H9 (cell line): ENCODE measurements at regions not wholly inside any gene's neighbourhood (a gene's known extent, or its start where the extent isn't known, plus 50 kb on each side); places are given as distances from the start of the nearest gene placed in this dataset.

Experiments used
- DNase-seq: peaks from one replicate; pipeline ENCODE4 v3.0.0-alpha.2; 2017
- H2AFZ ChIP-seq: one replicate; pipeline ENCODE4 v1.6.1; 2013; ENCODE audit warnings: mild to moderate bottlenecking, low read length, control low read depth, moderate library complexity
- H2AK5ac ChIP-seq: 2 replicates; pipeline ENCODE4 v1.6.1; 2013; ENCODE audit warnings: low read length, control low read depth, mixed read lengths; ENCODE audit not compliant: insufficient read length
- H2BK120ac ChIP-seq: one replicate; pipeline ENCODE4 v1.6.1; 2013; ENCODE audit warnings: low read depth, mild to moderate bottlenecking, low read length, control low read depth, inconsistent platforms; ENCODE audit not compliant: poor library complexity, severe bottlenecking
- H2BK12ac ChIP-seq: 2 replicates; pipeline ENCODE4 v1.6.1; 2013; ENCODE audit warnings: low read length, control low read depth, mixed read lengths, low read depth; ENCODE audit not compliant: insufficient read length
- H2BK15ac ChIP-seq: 2 replicates; pipeline ENCODE4 v1.6.1; 2013; ENCODE audit warnings: low read depth, low read length, control low read depth
- H2BK20ac ChIP-seq: one replicate; pipeline ENCODE4 v1.6.1; 2013; ENCODE audit warnings: low read depth, mild to moderate bottlenecking, low read length, control low read depth, inconsistent platforms; ENCODE audit not compliant: poor library complexity, severe bottlenecking
- H2BK5ac ChIP-seq: 2 replicates; pipeline ENCODE4 v1.6.1; 2013; ENCODE audit warnings: low read length, control low read depth, mixed read lengths; ENCODE audit not compliant: insufficient read length
- H3K14ac ChIP-seq: 2 replicates; pipeline ENCODE4 v1.6.1; 2013; ENCODE audit warnings: low read length, control low read depth; ENCODE audit not compliant: insufficient read depth
- H3K18ac ChIP-seq: 2 replicates; pipeline ENCODE4 v1.6.1; 2013; ENCODE audit warnings: low read depth, mild to moderate bottlenecking, mixed read lengths, low read length, control low read depth; ENCODE audit not compliant: insufficient read length
- H3K23ac ChIP-seq: 2 replicates; pipeline ENCODE4 v1.6.1; 2013; ENCODE audit warnings: low read length, control low read depth, mixed read lengths, low read depth; ENCODE audit not compliant: insufficient read length
- H3K23me2 ChIP-seq: 2 replicates; pipeline ENCODE4 v1.6.1; 2013; ENCODE audit warnings: low read depth, mild to moderate bottlenecking, mixed read lengths, low read length, control low read depth; ENCODE audit not compliant: insufficient read length, poor library complexity, severe bottlenecking
- H3K27ac ChIP-seq: 2 replicates; pipeline ENCODE4 v1.5.1; 2013; ENCODE audit warnings: low read length, control low read depth, mixed read lengths, low read depth; ENCODE audit not compliant: insufficient read length
- H3K27me3 ChIP-seq: 2 replicates; pipeline ENCODE4 v1.6.1; 2013; ENCODE audit warnings: low read length, control low read depth, inconsistent platforms; ENCODE audit not compliant: insufficient read depth
- H3K4ac ChIP-seq: 2 replicates; pipeline ENCODE4 v1.6.1; 2013; ENCODE audit warnings: low read depth, mild to moderate bottlenecking, control low read depth, inconsistent platforms, low read length, moderate library complexity
- H3K4me1 ChIP-seq: 2 replicates; pipeline ENCODE4 v1.6.1; 2013; ENCODE audit warnings: low read length, control low read depth, inconsistent platforms; ENCODE audit not compliant: insufficient read depth
- H3K4me2 ChIP-seq: 2 replicates; pipeline ENCODE4 v1.6.1; 2013; ENCODE audit warnings: low read length, control low read depth, mixed read lengths; ENCODE audit not compliant: insufficient read length, insufficient read depth
- H3K56ac ChIP-seq: 2 replicates; pipeline ENCODE4 v1.6.1; 2013; ENCODE audit warnings: low read depth, mild to moderate bottlenecking, mixed read lengths, low read length, control low read depth; ENCODE audit not compliant: insufficient read length
- H3K79me1 ChIP-seq: 2 replicates; pipeline ENCODE4 v1.6.1; 2013; ENCODE audit warnings: low read depth, mild to moderate bottlenecking, moderate library complexity, low read length, control low read depth, inconsistent platforms; ENCODE audit not compliant: insufficient read depth, poor library complexity, severe bottlenecking
- H3K79me2 ChIP-seq: 2 replicates; pipeline ENCODE4 v1.6.1; 2013; ENCODE audit warnings: low read length, control low read depth, inconsistent platforms; ENCODE audit not compliant: insufficient read depth
- H3K9ac ChIP-seq: 2 replicates; pipeline ENCODE4 v1.6.1; 2013; ENCODE audit warnings: low read length, control low read depth, mixed read lengths; ENCODE audit not compliant: insufficient read length; ENCODE audit errors: extremely low read depth
- H3K9me3 ChIP-seq: one replicate; pipeline ENCODE4 v1.6.1; 2013; ENCODE audit warnings: low read depth, low read length, inconsistent platforms; ENCODE audit not compliant: control insufficient read depth
- H3T11ph ChIP-seq: one replicate; pipeline ENCODE4 v1.6.1; 2013; ENCODE audit warnings: mild to moderate bottlenecking, low read length, control low read depth, inconsistent platforms
- H4K20me1 ChIP-seq: one replicate; pipeline ENCODE4 v1.6.1; 2013; ENCODE audit not compliant: control insufficient read depth, insufficient read length, insufficient read depth
- H4K5ac ChIP-seq: 2 replicates; pipeline ENCODE4 v1.6.1; 2013; ENCODE audit warnings: low read depth, mild to moderate bottlenecking, mixed read lengths, low read length, control low read depth; ENCODE audit not compliant: insufficient read length
- H4K8ac ChIP-seq: replicated peaks from 2 replicates; pipeline ENCODE4 v1.6.1; 2013; ENCODE audit warnings: low read length, control low read depth, mixed read lengths, low read depth; ENCODE audit not compliant: insufficient read length
- H4K91ac ChIP-seq: 2 replicates; pipeline ENCODE4 v1.6.1; 2013; ENCODE audit warnings: low read depth, mild to moderate bottlenecking, moderate library complexity, mixed read lengths, low read length, control low read depth; ENCODE audit not compliant: insufficient read length
- H3K27ac Mint-ChIP-seq, 3 experiments: 2 replicates in 2 of 3; 3 replicates in 1 of 3; pipeline ENCODE4 v1.8.0; 2020 to 2021; ENCODE audit warnings: mixed read lengths in 3 of 3, mild to moderate bottlenecking in 1 of 3, moderate library complexity in 1 of 3
- H3K27me3 Mint-ChIP-seq: 2 replicates; pipeline ENCODE4 v1.8.0; 2021; ENCODE audit warnings: low read depth, mild to moderate bottlenecking, moderate library complexity, mixed read lengths
- H3K36me3 Mint-ChIP-seq, 3 experiments: 2 replicates in 2 of 3; 3 replicates in 1 of 3; pipeline ENCODE4 v1.8.0; 2020 to 2021; ENCODE audit warnings: low read depth in 3 of 3, mixed read lengths in 3 of 3; ENCODE audit not compliant: insufficient read depth in 1 of 3
- H3K4me1 Mint-ChIP-seq, 2 experiments: 2 replicates each; pipeline ENCODE4 v1.8.0; 2020; ENCODE audit warnings: mixed read lengths in 2 of 2
- H3K4me3 Mint-ChIP-seq, 2 experiments: 2 replicates in 1 of 2; 3 replicates in 1 of 2; pipeline ENCODE4 v1.8.0; 2020 to 2021; ENCODE audit warnings: mild to moderate bottlenecking in 2 of 2, mixed read lengths in 2 of 2, moderate library complexity in 1 of 2
- H3K9me3 Mint-ChIP-seq, 2 experiments: 2 replicates in 1 of 2; 3 replicates in 1 of 2; pipeline ENCODE4 v1.8.0; 2020; ENCODE audit warnings: mild to moderate bottlenecking in 2 of 2, mixed read lengths in 2 of 2, moderate library complexity in 1 of 2
- CTCF ChIP-seq: fragments of 200-600 bp; sonication (generic); conservative IDR thresholded peaks from 3 replicates; pipeline ENCODE4 v1.8.0; 2021; ENCODE audit warnings: antibody characterized with exemption, mild to moderate bottlenecking
- WGBS: extraction: QIAGEN DNeasy Blood & Tissue Kit; methylation state at CpG from one replicate; pipeline ENCODE4 v1.1.7; 2013; ENCODE audit warnings: missing lambda C conversion rate, low lambda C conversion rate, mixed read lengths; ENCODE audit not compliant: insufficient read length; ENCODE audit errors: extremely low coverage; 5-methylcytosine and 5-hydroxymethylcytosine counted together

GRCh38 chr2:176557821-176558220 is 288.6 kb downstream of the MTX2 start:
- H3K4me3 Mint-ChIP-seq = no peak overlapping the region
- Histone ChIP-seq H3T11ph (no peak overlapping the region), H3K9me3 (no peaks in the 10 kb centered on the region), H2BK5ac (no peak overlapping the region), H2BK20ac (no peak overlapping the region), H3K23me2 (no peaks in the 10 kb centered on the region), H3K56ac (no peak overlapping the region), H3K4me1 (peaks cover 3% of the 10 kb centered on the region; the same call in 1 of the 2 replicates), H3K27ac (no peak overlapping the region), H2AFZ (no peak overlapping the region), H2BK12ac (no peak overlapping the region), H3K23ac (no peak overlapping the region), H3K4ac (no peak overlapping the region), H3K79me2 (no peaks in the 10 kb centered on the region), H4K8ac (no peak overlapping the region), H2BK120ac (no peak overlapping the region), H3K79me1 (no peaks in the 10 kb centered on the region), H3K9ac (no peak overlapping the region), H3K14ac (no peak overlapping the region), H4K20me1 (no peaks in the 10 kb centered on the region), H3K4me2 (no peak overlapping the region), H2AK5ac (no peak overlapping the region), H2BK15ac (no peak overlapping the region), H3K18ac (no peak overlapping the region), H3K27me3 (peaks cover 2% of the 10 kb centered on the region; the same call in 1 of the 2 replicates), H4K5ac (no peak overlapping the region), H4K91ac (no peak overlapping the region)
- WGBS = no CpG with 5 or more reads among the region's 1 CpG
- TF ChIP-seq CTCF = no peak
- no peaks in the 10 kb centered on the region for H3K9me3 Mint-ChIP-seq
- peaks cover 89% of the 10 kb centered on the region for H3K27me3 Mint-ChIP-seq
- no peak for DNase-seq
- H3K4me1 Mint-ChIP-seq = peaks cover 16 to 18% of the 10 kb centered on the region in 2 experiments
- no peak overlapping the region for H3K27ac Mint-ChIP-seq
- no peaks in the 10 kb centered on the region; a peak in 1 of 7 replicates for H3K36me3 Mint-ChIP-seq
